OCI-M2 (cell line): ENCODE measurements at regions not wholly inside any gene's neighbourhood (a gene's known extent, or its start where the extent isn't known, plus 50 kb on each side); places are given as distances from the start of the nearest gene placed in this dataset.
"Not testable (repeated sequence)": the region's sequence is repeated elsewhere in the genome, so short reads cannot be mapped to it uniquely, and the experiment has no call there.

ENCODE experiments used
- DNase-seq: peaks from one replicate; lab custom pipeline; 2025; ENCODE audit not compliant: unreplicated experiment; lab: John Stamatoyannopoulos, UW

DNA sequence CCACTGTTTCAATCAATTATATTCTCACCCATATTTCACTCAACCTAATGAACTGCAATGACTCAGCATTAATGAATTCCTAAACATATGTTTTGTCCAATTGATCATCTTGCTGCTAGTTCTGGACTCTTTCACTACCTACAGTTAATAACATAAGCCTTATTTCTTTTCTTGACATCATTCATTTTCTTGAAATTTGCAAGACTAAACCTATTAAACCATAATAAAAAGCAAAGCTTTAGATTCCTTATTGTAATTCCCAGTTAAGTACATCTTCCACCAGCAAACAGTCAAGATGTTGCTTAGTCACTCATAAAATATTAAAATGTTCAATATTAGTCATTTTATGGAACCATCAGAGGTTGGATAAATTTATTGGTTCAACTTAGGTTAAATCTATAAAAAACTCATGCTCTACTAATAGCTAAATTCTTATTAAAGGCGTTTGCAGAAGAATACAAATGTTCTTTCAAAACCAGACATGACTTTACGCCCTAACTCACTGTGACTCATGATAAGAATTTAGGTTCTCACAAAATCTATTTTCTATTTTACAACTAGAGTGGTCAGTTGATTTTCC lies 599.4 kb downstream of the RNF144A start:
- no peak for DNase-seq

DNA sequence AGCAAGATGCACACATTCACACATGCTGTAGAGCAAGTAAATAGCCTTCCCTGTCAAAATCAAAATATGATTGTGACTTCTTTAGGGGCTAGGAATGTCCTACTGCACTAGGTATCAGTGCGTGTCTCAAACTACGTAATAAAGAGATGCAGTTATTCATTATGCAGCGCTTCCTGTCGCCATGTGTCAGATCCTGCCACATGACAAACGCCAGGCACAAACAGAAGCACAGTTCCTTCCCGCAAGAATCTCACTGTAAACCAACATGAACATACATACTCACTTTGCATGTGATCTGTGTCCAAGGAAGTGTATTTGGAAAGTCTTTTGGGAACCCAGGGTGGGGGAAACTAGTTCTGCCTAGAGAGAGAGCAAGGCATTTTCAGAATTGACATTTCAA lies 599.9 kb downstream of the RNF144A start:
- no peak for DNase-seq

DNA sequence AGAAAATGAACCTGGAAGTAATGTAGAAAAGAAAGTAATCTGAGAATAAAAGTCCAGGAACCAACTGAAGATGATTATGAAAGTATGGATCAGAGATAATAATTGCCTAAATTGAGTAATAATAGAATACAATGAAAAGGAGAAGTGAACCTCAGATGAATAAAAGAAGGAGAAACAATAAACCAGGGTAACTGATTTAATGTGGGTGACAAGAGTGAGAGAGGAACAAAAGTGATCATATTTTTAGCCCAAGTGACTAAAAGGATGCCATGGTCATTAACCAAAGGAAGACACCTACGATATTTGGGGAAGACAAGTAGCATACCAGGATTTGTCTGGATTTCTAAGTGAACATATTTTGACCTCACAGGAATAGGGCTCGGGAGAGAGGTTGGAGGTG lies 600.6 kb downstream of the RNF144A start:
- DNase-seq: no peak

DNA sequence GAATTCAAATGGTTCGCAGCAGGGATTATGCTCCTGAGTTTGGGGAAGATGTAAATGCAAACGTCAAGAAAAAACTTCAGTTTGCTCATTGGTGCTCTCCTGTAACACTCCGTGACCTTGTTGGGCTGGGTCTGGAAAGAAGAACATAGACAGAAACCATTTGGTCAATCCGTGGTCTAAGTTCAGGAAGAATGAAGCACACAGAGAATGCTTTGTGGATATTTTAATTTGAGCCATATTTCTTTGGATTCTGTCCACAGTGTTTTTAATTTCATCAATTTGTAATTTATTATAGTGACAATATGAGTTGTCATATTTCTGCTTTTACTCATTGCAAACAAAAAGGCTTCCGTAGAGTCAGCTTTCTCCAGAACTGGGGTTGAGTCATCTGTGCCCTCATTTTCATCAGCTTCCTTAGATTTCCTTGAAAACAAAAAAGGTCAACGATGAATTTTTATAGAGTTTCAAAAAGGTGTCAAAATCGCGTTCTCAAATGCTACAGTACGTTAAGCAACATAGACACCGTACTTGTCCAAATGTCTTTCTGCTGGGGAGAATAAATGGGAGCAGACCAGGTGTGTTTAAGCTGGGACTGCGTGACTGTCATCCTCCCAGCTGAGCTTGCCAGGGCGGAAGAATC lies 606.4 kb downstream of the RNF144A start:
- DNase-seq: no peak

DNA sequence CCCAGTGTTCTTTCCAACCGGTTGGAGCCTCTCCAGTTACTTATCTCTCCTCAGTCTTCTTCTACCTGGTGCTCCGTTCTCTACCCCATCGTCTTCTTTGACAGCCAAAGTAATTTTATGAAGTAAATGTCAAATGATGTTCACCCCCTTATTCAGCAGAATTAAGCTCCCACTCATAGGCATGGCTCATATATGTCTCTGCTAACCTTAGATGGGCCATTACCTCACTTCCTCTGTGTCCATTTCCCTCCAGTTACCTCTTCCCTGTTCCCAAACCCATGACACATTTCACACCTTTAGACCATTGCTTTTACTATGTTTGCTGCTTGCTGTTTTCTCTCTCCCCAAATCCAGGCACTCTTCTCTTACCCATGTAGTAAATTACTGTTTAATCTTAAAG lies 607.0 kb downstream of the RNF144A start:
- DNase-seq: no peak

- no peak for DNase-seq
These were observed 608.5 kb downstream of the RNF144A start for GRCh38 chr2:7525746-7526145.

- DNase-seq: no peak
These were observed 610.0 kb downstream of the RNF144A start for GRCh38 chr2:7527165-7527722.

DNA sequence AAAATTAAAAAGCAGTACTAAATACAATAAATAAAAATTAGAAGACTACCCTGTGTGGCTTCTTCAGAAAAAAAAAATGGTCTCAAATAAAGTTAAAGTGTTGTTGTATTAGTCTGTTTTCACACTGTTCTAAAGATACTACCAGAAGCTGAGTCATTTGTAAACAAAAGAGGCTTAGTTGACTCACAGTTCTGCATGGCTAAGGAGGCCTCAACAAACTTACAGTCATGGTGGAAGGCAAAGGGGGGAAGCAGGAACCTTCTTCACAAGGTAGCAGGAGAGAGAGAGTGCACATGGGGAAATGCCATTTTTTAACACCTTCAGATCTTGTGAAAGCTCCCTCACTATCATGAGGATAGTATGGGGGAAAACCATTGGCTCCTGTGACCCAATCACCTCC lies 612.8 kb downstream of the RNF144A start:
- no peak for DNase-seq

GRCh38 chr2:7539077-7539476 lies 621.9 kb downstream of the RNF144A start:
- no peak for DNase-seq

DNA sequence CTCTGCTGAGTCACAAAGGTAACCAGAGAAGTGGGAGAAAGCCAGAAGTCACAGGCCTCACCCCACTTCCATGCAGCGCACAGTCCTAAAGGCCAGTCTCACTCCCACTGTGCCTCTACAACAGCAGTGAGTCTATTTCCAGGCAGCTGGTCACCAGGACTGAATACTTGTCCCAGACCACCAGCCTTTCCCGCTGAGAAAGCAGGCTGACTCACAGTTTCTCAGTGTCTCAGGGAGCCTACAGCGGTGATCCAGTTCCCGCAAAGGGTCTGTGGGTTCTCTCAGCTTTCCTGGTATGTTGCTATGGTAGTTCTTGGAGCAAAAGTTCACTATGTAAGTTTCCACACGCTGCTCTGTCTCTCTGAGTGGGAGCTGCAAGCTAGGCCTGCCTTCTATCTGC lies 622.5 kb downstream of the RNF144A start:
- no peak for DNase-seq

GRCh38 chr2:7552825-7553570 lies 635.8 kb downstream of the RNF144A start:
- no peak for DNase-seq

GRCh38 chr2:7555260-7555659 lies 638.0 kb downstream of the RNF144A start:
- no peak for DNase-seq

DNA sequence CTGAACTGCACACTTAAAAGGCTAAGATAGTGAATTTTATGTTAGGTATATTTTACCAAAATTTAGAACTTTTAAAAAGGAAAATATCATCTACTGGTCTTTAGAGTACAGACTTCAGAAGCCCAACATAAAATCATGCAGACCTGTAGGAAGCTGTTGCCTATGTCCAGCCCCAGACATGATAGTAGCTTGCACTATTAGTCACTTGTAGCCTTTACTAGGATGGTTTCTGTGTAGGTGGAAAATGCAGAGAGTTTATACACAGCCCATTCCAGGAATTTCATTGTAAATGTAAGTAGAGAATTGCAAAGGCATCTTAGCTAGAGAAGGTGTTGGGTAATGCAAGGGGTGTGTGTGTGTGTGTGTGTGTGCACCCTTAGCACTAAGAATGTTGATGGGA lies 640.2 kb downstream of the RNF144A start:
- DNase-seq: no peak

- DNase-seq: no peak
These were observed 642.6 kb downstream of the RNF144A start for GRCh38 chr2:7559791-7560190.

GRCh38 chr2:7566382-7566881 lies 649.2 kb downstream of the RNF144A start:
- DNase-seq: no peak

GRCh38 chr2:7567116-7567515 lies 649.9 kb downstream of the RNF144A start:
- DNase-seq: not testable (repeated sequence)

- DNase-seq: no peak
These were observed 650.4 kb downstream of the RNF144A start for GRCh38 chr2:7567646-7568045.

GRCh38 chr2:7570247-7570646 lies 653.0 kb downstream of the RNF144A start:
- DNase-seq: no peak

DNA sequence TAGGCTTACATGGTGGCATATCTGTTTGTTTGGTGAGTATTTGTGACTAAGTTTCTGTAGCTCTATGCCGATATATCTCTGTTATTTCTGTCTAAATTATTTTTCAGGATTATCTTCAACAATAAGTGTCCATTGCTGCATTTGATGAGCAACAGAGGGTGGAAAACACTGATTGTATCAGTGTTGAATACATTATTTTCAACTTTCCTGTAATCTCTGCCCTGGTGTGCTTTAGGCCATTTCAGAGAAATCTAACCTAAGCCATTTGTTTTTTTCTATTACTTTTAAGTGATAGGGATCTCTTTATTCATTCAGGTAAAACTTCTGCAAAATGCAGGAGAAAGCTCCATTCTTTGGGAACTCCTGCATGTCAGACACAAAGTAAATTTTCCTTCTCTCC lies 654.5 kb downstream of the RNF144A start:
- DNase-seq: no peak

GRCh38 chr2:7572450-7572849 lies 655.2 kb downstream of the RNF144A start:
- no peak for DNase-seq

DNA sequence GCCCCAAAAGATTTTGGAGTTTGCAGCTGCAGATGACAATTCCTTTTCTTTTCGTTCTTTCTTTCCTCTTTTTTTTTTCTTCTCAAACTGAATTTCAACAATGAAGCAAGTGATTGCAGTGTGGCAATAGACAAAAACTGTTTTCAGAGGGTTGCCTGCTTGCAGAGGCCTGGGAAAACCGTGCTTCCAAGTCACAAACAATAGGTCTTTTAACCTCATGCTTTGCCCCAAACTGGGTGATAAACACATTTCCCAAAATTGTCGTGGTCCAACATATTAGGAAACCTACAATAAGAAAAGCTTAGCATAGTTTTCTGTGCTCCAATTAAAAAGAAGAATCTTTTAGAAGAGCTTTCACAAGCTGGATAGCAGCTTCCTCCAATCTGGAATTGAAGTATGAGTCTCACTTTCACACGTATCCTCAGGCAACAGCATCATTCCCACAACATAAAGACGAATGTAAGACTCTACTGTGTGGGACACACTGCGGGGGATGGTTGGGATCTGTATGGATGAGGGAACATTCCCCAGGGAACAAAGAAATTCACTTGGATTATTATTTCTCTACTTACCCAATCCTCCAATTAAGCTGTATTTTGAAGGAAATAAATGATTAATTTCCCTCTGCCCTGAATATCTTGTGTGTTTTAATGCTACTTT lies 656.1 kb downstream of the RNF144A start:
- DNase-seq: no peak
